GM18861 (cell line): ENCODE measurements at regions not wholly inside any gene's neighbourhood (a gene's known extent, or its start where the extent isn't known, plus 50 kb on each side); places are given as distances from the start of the nearest gene placed in this dataset.

ENCODE experiments used
- ATAC-seq: cut with Tn5 transposase; IDR thresholded peaks from one replicate; pipeline ENCODE4 v1.9.1; 2021; ENCODE audit not compliant: unreplicated experiment

GRCh38 chr5:34529581-34530331 lies 126.4 kb upstream of the RAI14 start:
- ATAC-seq: no peak

GRCh38 chr5:34530637-34531036 lies 125.5 kb upstream of the RAI14 start:
- no peak for ATAC-seq

DNA sequence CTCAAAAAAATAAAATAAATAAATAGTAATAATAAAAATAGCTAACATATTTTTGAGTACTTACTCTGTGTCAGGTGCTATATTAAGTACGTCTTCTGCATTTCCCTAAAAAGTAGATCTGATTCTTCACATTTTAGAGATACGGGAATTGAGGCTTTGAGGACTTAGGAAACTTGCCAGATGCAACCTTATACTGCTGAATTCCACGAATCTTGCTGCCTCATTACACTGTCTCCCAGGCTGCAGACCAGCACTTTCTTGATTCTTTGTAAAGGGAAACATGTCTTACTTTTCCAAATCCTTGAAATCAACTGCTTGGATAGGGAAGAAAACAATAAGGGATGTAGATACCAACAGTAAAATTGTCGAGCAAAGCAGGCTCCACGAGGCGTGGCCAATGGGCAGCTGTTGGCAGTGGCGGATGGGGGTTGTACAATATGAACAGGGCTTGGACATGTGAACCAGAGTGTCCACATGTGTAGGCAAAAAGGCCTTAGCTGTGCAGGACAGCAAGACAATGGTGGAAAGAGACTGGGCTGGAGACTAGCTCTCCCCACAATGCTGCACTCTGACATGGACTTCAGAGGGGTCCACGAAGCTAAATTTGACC lies 124.3 kb upstream of the RAI14 start:
- no peak for ATAC-seq

- ATAC-seq: no peak
These were observed 122.3 kb upstream of the RAI14 start for GRCh38 chr5:34533582-34534522.

- ATAC-seq: no peak
These were observed 121.5 kb upstream of the RAI14 start for GRCh38 chr5:34534523-34535103.

GRCh38 chr5:34535433-34535832 lies 120.7 kb upstream of the RAI14 start:
- ATAC-seq: no peak

GRCh38 chr5:34535944-34536623 lies 120.0 kb upstream of the RAI14 start:
- ATAC-seq: no peak

DNA sequence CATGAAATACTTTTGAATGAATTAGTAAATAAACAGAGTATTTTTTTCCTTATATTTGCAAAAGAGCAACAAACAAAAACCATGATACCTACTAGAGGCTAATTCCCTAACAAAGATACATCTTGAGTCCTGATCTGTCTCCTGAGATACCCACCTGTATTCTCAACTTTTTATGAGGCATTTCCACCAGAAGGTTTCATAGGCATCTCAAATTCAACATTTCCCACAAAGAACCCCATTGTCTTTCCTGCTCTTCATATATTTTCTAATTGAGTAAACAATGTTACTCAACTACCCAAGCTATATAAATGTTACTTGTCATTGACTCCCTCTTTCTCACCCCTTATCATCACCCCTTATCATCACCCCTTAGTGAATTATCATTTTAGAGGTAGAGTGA lies 119.4 kb upstream of the RAI14 start:
- no peak for ATAC-seq

GRCh38 chr5:34538026-34538672 lies 118.0 kb upstream of the RAI14 start:
- no peak for ATAC-seq

DNA sequence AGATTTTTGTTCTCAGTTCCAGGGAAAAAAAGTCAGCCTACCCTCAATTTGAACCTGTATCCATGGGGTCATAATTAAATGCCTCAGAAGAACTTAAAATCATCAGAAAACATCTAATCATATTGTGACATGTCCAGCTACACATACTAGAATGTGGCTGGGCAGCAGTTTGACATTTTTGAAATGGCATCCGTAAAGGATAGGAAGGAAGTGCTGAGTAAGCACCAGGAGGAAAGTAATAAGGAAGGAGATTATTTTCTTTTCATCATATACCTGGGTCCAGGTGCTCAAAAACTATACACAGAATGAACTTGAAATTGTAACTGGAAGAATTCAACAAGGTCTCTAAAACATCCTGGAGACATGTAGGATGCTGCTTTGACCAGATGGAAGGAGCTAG lies 116.9 kb upstream of the RAI14 start:
- no peak for ATAC-seq

GRCh38 chr5:34541067-34541466 lies 115.1 kb upstream of the RAI14 start:
- ATAC-seq: no peak

- ATAC-seq: no peak
These were observed 113.3 kb upstream of the RAI14 start for GRCh38 chr5:34542818-34543217.

DNA sequence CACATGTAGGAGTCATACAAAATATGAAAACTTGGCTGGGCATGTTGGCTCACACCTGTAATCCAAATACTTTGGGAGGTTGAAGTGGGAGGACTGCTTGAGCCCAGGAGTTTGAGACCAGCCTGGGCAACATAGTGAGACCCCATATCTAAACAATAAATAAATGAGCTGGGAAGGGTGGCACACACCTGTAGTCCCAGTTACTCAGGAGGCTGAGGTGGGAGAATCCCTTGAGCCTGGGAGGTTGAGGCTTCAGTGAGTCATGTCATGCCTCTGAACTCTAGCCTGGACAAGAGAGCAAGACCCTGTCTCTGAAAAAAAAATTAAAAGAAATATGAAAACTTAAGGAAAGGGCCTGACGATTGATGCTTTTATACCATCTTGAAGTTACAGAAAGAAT lies 112.4 kb upstream of the RAI14 start:
- no peak for ATAC-seq

DNA sequence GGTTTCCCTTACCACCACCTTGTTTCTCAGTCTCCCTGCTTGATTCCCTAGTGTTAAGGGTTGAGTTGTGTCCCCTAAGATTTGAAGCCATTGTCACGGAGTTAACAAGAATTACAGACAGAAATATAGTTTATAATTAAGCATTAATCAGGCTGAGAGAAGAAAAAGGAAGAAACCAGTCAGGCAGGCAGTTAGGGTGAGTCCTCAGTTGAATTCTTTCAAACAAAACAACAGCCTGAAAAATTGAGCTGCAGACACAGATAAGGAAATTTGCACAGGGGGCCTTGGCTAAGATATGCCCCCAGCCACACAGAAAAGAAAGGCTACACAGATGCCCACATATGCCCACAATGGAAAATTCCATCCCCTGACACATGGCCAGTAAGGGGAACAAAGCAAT lies 111.7 kb upstream of the RAI14 start:
- ATAC-seq: no peak

DNA sequence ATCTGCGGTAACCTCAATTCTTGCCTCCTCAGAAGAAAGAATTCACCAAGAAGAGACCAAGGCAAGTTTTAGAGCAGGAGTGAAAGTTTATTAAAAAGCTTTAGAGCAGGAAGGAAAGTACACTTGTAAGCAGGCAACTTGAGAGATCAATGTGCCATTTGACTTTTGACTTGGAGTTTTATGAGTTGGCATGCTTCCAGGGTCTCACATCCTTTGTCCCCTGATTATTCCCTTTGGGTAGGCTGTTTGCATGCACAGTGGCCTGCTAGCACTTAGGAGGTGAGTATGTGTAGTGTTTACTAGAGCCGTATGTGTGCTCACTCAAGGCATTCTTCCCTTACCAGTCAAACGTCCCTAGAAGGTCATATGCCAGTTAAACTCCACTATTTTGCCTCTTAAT lies 111.0 kb upstream of the RAI14 start:
- ATAC-seq: no peak

GRCh38 chr5:34545626-34546025 lies 110.5 kb upstream of the RAI14 start:
- no peak for ATAC-seq

DNA sequence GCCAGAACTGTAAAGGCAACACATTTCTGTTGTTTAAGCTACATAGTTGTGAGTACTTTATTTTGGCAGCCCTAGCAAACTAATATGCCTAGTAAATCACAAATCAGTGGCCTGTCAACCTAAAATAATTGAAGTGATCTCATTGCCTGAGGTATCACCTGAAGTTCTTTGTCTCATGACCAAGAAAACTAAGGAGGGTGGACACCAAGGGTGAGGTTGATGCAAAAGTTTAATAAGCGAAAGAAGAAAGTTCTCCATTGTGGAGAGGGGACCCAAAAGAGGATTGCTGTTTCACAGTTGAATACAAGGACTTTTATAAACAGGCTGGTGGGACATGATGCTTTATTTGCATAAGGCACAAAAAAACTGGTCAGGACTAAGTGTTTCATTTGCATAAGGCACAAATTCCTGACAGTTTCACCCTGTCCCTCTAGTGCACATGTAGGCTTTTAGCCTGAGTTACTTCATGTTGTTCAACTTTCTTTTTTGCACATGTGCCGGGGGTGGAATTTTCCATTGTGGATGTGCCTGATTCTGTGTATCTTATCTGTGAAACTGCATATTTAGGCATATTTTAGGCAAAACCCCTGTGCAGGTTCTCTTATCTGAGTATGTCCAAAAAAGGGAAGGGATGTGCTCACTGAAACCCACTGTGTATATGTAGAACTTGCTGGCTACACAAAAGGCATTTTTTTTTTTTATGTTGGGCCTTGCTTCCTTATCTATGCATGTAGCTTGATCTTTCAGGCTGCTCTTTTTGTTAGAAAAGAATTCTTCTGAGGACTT lies 108.6 kb upstream of the RAI14 start:
- ATAC-seq: no peak

- ATAC-seq: no peak
These were observed 108.1 kb upstream of the RAI14 start for GRCh38 chr5:34548086-34548403.

DNA sequence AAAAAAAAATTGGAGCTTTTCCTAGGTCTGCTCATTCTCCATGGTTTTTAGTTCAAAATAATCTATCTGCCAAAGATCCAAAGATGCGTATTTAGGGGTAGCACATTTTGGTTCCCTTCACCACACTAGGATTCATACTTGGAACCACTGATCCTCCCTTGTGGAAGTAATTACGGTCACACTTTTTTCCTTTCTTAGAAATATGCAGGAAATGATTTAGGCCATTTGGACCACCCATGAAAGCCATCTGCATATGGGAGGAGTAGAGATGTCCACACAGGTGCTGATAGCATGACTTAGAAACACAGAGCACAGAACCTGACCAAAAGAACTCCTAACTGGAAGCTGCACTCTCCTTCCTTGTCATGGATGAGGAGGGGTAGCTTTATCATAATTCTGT lies 105.9 kb upstream of the RAI14 start:
- ATAC-seq: no peak

GRCh38 chr5:34550964-34551363 lies 105.2 kb upstream of the RAI14 start:
- no peak for ATAC-seq
